GM23338 (cell line): ENCODE measurements at regions not wholly inside any gene's neighbourhood (a gene's known extent, or its start where the extent isn't known, plus 50 kb on each side); places are given as distances from the start of the nearest gene placed in this dataset.

Experiments used
- ATAC-seq: fragments of 200-7000 bp; cut with Tn5 transposase; 3 replicates; pipeline ENCODE4 v1.9.1; 2020
- DNase-seq: peaks from one replicate; pipeline ENCODE4 v3.0.0-alpha.2; 2015; ENCODE audit warnings: low spot score
- H2AFZ ChIP-seq: fragments of 200-600 bp; sonication (generic); 2 replicates; pipeline ENCODE4 v1.8.0; 2016; ENCODE audit warnings: antibody characterized with exemption, mild to moderate bottlenecking, moderate library complexity
- H3F3A ChIP-seq: fragments of 200-600 bp; sonication (generic); replicated peaks from 2 replicates; pipeline ENCODE4 v1.8.0; 2017; ENCODE audit warnings: antibody characterized with exemption, mixed run types, low read depth
- H3K27ac ChIP-seq: fragments of 200-600 bp; sonication (generic); 2 replicates; pipeline ENCODE4 v1.6.1; 2016; ENCODE audit warnings: low read depth
- H3K27me3 ChIP-seq: fragments of 200-600 bp; sonication (generic); 2 replicates; pipeline ENCODE4 v1.8.0; 2016; ENCODE audit warnings: mild to moderate bottlenecking, mixed run types, moderate library complexity; ENCODE audit not compliant: insufficient read depth
- H3K36me3 ChIP-seq: fragments of 200-600 bp; sonication (generic); 2 replicates; pipeline ENCODE4 v1.8.0; 2016; ENCODE audit warnings: mild to moderate bottlenecking; ENCODE audit not compliant: insufficient read depth
- H3K4me1 ChIP-seq: fragments of 200-600 bp; sonication (generic); 2 replicates; pipeline ENCODE4 v1.8.0; 2016; ENCODE audit warnings: mild to moderate bottlenecking, moderate library complexity; ENCODE audit not compliant: insufficient read depth
- H3K4me2 ChIP-seq: fragments of 200-600 bp; sonication (generic); 2 replicates; pipeline ENCODE4 v1.7.1; 2017; ENCODE audit warnings: mixed run types
- H3K4me3 ChIP-seq: fragments of 200-600 bp; sonication (generic); 2 replicates; pipeline ENCODE4 v1.6.1; 2016; ENCODE audit warnings: mixed run types
- H3K79me2 ChIP-seq: fragments of 200-600 bp; sonication (generic); replicated peaks from 2 replicates; pipeline ENCODE4 v1.8.0; 2017; ENCODE audit warnings: mild to moderate bottlenecking; ENCODE audit not compliant: insufficient read depth
- H3K9me2 ChIP-seq: fragments of 200-600 bp; sonication (generic); 2 replicates; pipeline ENCODE4 v1.8.0; 2017; ENCODE audit not compliant: insufficient read depth
- H4K20me1 ChIP-seq: fragments of 200-600 bp; sonication (generic); replicated peaks from 2 replicates; pipeline ENCODE4 v1.8.0; 2017; ENCODE audit warnings: mild to moderate bottlenecking; ENCODE audit not compliant: insufficient read depth
- H3K27ac Mint-ChIP-seq: 2 replicates; pipeline ENCODE4 v1.8.0; 2020; ENCODE audit warnings: inconsistent platforms, mild to moderate bottlenecking, moderate library complexity, mixed read lengths
- H3K27me3 Mint-ChIP-seq: 3 replicates; pipeline ENCODE4 v1.8.0; 2022; ENCODE audit warnings: low read depth, mild to moderate bottlenecking, moderate library complexity, mixed read lengths, inconsistent platforms; ENCODE audit not compliant: insufficient read depth, poor library complexity
- H3K36me3 Mint-ChIP-seq: 3 replicates; pipeline ENCODE4 v1.8.0; 2021; ENCODE audit warnings: low read depth, mild to moderate bottlenecking, inconsistent platforms, moderate library complexity, mixed read lengths
- H3K4me1 Mint-ChIP-seq: 3 replicates; pipeline ENCODE4 v1.8.0; 2020; ENCODE audit warnings: mild to moderate bottlenecking, inconsistent platforms, mixed read lengths
- H3K4me3 Mint-ChIP-seq: 3 replicates; pipeline ENCODE4 v1.8.0; 2021; ENCODE audit warnings: moderate library complexity, mild to moderate bottlenecking, inconsistent platforms, mixed read lengths
- H3K9me3 Mint-ChIP-seq: 3 replicates; pipeline ENCODE4 v1.8.0; 2020; ENCODE audit warnings: moderate library complexity, mild to moderate bottlenecking, inconsistent platforms, mixed read lengths
- CREB1 ChIP-seq: fragments of 250-450 bp; sonication (Bioruptor Pico); IDR thresholded peaks from 2 replicates; pipeline ENCODE4 v1.5.0; 2020; ENCODE audit warnings: low read depth, mild to moderate bottlenecking, moderate library complexity
- JUNB ChIP-seq: IDR thresholded peaks from one replicate; pipeline ENCODE4 v1.6.1; 2016; ENCODE audit warnings: antibody characterized with exemption; ENCODE audit not compliant: unreplicated experiment
- NANOG ChIP-seq: IDR thresholded peaks from 2 replicates; pipeline ENCODE4 v1.6.1; 2016; ENCODE audit warnings: antibody characterized with exemption, borderline replicate concordance
- STAT1 ChIP-seq: IDR thresholded peaks from one replicate; pipeline ENCODE4 v1.6.1; 2016; ENCODE audit warnings: antibody characterized with exemption; ENCODE audit not compliant: unreplicated experiment
- ZNF114 ChIP-seq: fragments of 250-450 bp; sonication (Bioruptor Pico); IDR thresholded peaks from 2 replicates; pipeline ENCODE4 v1.5.0; 2020; ENCODE audit warnings: mild to moderate bottlenecking, moderate library complexity
- ZNF331 ChIP-seq: fragments of 250-450 bp; sonication (Bioruptor Pico); IDR thresholded peaks from 2 replicates; pipeline ENCODE4 v1.5.0; 2020; ENCODE audit warnings: low read depth, mild to moderate bottlenecking, moderate library complexity
- TF ChIP-seq, protein P1 (sequence below): fragments of 250-450 bp; sonication (Bioruptor Pico); IDR thresholded peaks from 2 replicates; pipeline ENCODE4 v1.5.0; 2020; ENCODE audit warnings: mild to moderate bottlenecking, moderate library complexity
- TF ChIP-seq, protein P2 (sequence below), 2 experiments: fragments of 200-600 bp in 1 of 2; sonication (generic) in 1 of 2; conservative IDR thresholded peaks; 2 replicates each; pipeline versions ENCODE4 v1.5.1 to v1.6.1; 2016 to 2017; ENCODE audit warnings: antibody characterized with exemption in 2 of 2, low read depth in 2 of 2, mild to moderate bottlenecking in 2 of 2, moderate library complexity in 1 of 2

DNA sequence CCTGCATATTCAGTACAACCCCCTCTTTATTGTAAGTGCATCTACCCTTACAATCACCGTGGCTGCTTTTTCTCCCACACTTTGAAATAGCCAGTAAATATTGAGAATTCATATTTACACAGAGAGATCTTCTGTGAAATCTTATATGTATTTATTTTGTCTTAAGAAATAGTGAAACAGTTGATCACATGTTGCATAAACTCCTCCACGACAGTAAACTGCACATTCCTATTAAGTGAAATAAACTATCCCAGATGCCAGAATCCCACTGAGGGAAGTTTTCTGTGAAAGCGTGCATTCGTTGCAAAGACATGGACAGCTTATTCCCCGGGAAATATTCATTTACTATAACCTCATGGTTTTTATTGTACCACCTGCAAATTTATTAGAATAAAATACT, 796.0 kb downstream of the ROBO2 start (continued):
- TF ChIP-seq, protein P1, sequence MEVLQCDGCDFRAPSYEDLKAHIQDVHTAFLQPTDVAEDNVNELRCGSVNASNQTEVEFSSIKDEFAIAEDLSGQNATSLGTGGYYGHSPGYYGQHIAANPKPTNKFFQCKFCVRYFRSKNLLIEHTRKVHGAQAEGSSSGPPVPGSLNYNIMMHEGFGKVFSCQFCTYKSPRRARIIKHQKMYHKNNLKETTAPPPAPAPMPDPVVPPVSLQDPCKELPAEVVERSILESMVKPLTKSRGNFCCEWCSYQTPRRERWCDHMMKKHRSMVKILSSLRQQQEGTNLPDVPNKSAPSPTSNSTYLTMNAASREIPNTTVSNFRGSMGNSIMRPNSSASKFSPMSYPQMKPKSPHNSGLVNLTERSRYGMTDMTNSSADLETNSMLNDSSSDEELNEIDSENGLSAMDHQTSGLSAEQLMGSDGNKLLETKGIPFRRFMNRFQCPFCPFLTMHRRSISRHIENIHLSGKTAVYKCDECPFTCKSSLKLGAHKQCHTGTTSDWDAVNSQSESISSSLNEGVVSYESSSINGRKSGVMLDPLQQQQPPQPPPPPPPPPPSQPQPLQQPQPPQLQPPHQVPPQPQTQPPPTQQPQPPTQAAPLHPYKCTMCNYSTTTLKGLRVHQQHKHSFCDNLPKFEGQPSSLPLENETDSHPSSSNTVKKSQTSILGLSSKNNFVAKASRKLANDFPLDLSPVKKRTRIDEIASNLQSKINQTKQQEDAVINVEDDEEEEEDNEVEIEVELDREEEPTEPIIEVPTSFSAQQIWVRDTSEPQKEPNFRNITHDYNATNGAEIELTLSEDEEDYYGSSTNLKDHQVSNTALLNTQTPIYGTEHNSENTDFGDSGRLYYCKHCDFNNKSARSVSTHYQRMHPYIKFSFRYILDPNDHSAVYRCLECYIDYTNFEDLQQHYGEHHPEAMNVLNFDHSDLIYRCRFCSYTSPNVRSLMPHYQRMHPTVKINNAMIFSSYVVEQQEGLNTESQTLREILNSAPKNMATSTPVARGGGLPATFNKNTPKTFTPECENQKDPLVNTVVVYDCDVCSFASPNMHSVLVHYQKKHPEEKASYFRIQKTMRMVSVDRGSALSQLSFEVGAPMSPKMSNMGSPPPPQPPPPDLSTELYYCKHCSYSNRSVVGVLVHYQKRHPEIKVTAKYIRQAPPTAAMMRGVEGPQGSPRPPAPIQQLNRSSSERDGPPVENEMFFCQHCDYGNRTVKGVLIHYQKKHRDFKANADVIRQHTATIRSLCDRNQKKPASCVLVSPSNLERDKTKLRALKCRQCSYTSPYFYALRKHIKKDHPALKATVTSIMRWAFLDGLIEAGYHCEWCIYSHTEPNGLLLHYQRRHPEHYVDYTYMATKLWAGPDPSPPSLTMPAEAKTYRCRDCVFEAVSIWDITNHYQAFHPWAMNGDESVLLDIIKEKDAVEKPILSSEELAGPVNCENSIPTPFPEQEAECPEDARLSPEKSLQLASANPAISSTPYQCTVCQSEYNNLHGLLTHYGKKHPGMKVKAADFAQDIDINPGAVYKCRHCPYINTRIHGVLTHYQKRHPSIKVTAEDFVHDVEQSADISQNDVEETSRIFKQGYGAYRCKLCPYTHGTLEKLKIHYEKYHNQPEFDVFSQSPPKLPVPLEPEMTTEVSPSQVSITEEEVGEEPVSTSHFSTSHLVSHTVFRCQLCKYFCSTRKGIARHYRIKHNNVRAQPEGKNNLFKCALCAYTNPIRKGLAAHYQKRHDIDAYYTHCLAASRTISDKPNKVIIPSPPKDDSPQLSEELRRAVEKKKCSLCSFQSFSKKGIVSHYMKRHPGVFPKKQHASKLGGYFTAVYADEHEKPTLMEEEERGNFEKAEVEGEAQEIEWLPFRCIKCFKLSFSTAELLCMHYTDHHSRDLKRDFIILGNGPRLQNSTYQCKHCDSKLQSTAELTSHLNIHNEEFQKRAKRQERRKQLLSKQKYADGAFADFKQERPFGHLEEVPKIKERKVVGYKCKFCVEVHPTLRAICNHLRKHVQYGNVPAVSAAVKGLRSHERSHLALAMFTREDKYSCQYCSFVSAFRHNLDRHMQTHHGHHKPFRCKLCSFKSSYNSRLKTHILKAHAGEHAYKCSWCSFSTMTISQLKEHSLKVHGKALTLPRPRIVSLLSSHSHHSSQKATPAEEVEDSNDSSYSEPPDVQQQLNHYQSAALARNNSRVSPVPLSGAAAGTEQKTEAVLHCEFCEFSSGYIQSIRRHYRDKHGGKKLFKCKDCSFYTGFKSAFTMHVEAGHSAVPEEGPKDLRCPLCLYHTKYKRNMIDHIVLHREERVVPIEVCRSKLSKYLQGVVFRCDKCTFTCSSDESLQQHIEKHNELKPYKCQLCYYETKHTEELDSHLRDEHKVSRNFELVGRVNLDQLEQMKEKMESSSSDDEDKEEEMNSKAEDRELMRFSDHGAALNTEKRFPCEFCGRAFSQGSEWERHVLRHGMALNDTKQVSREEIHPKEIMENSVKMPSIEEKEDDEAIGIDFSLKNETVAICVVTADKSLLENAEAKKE: no peak
- TF ChIP-seq CREB1 (CRISPR knock-in tag): no peak
- TF ChIP-seq JUNB: no peak

DNA sequence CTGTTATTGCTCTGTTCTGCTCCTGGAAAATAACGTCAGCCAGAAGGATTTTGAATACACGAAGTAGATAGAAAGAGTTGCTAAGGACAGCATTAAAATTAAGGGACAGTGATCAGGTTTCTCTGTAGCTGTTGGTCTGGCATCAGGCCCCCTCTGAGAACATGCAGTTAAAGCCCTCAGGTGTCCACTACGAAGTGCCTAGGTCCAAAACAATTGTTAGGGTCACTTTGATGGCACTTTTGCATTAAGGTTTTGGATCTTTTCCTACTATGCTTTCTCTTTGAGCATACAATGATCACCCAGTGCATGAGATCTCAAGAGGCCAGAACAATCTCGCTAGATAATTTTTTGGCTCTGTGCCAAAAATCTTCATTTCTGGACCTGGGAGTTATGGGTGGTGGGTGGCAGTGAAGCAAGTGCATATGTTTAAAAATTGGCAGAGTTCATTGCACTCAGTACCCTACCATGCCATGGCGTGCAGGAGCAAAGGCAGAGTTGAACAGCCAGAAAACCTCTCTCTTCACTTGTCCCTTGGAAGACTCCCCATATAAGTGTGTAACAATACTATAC, 797.6 kb downstream of the ROBO2 start:
- Mint-ChIP-seq H3K4me1 (peaks cover 13% of the 10 kb centered on the region), H3K9me3 (peaks cover 24% of the 10 kb centered on the region), H3K27ac (no peak overlapping the region), H3K36me3 (peaks cover 14% of the 10 kb centered on the region; the same call in 2 of the 3 replicates), H3K4me3 (no peak overlapping the region), H3K27me3 (peaks cover 4% of the 10 kb centered on the region)
- ATAC-seq (no peak), DNase-seq (no peak)
- Histone ChIP-seq H3K9me2 (peaks cover 5% of the 10 kb centered on the region; the same call in 1 of the 2 replicates), H3K79me2 (no peaks in the 10 kb centered on the region), H2AFZ (no peak overlapping the region), H3K27ac (no peak overlapping the region), H3K36me3 (no peaks in the 10 kb centered on the region), H3K4me2 (no peak overlapping the region), H3K4me3 (no peak overlapping the region), H4K20me1 (no peaks in the 10 kb centered on the region), H3F3A (no peaks in the 10 kb centered on the region), H3K27me3 (no peaks in the 10 kb centered on the region), H3K4me1 (peaks cover 20% of the 10 kb centered on the region)
- TF ChIP-seq ZNF331 (CRISPR knock-in tag): no peak
- no peak for TF ChIP-seq STAT1
- TF ChIP-seq, protein P1: no peak
- TF ChIP-seq, protein P2, sequence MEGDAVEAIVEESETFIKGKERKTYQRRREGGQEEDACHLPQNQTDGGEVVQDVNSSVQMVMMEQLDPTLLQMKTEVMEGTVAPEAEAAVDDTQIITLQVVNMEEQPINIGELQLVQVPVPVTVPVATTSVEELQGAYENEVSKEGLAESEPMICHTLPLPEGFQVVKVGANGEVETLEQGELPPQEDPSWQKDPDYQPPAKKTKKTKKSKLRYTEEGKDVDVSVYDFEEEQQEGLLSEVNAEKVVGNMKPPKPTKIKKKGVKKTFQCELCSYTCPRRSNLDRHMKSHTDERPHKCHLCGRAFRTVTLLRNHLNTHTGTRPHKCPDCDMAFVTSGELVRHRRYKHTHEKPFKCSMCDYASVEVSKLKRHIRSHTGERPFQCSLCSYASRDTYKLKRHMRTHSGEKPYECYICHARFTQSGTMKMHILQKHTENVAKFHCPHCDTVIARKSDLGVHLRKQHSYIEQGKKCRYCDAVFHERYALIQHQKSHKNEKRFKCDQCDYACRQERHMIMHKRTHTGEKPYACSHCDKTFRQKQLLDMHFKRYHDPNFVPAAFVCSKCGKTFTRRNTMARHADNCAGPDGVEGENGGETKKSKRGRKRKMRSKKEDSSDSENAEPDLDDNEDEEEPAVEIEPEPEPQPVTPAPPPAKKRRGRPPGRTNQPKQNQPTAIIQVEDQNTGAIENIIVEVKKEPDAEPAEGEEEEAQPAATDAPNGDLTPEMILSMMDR (conservative IDR thresholded peaks at IDR 0.05; ENCODE audit: low read depth in 2 of 2): no peak
- no peak for TF ChIP-seq ZNF114
- TF ChIP-seq NANOG: no peak
